K562 (cell line): ENCODE measurements at regions not wholly inside any gene's neighbourhood (a gene's known extent, or its start where the extent isn't known, plus 50 kb on each side); places are given as distances from the start of the nearest gene placed in this dataset.

Experiments used
- ATAC-seq: fragments of 200-7000 bp; cut with Tn5 transposase; 3 replicates; pipeline ENCODE4 v1.9.1; 2020; ENCODE audit warnings: moderate library complexity
- BruUV-seq: library from RNA; stranded (reverse); fragments of 400-500 nt; replicated peaks from 2 replicates; lab custom pipeline; 2021; lab: Mats Ljungman, UMichigan
- CTCF ChIA-PET: fragments of 300-600 bp; formaldehyde crosslinking; extraction: SDS; loops from one replicate; lab custom pipeline; 2021; ENCODE audit warnings: low intra/inter-chr PET ratio; lab: Yijun Ruan, JAX
- POLR2A ChIA-PET: fragments of 300-600, 350-650 bp; sonication (Branson Sonifier 250); formaldehyde crosslinking; extraction: SDS; loops from one replicate; lab custom pipeline; 2021; ENCODE audit warnings: antibody characterized with exemption, inconsistent platforms; lab: Yijun Ruan, JAX
- DNase-seq, 4 experiments: peaks; one replicate each; pipeline versions ENCODE4 v3.0.0 to v3.0.0-alpha.2; 2011 to 2018; ENCODE audit warnings: low spot score in 3 of 4, mixed read lengths in 3 of 4; ENCODE audit errors: extremely low read depth in 1 of 4
- FAIRE-seq: peaks from 2 replicates; lab custom pipeline; 2011; peaks lifted over from hg19 to GRCh38; lab: Jason Lieb, UNC
- H2AFZ ChIP-seq: 2 replicates; pipeline ENCODE4 v1.6.0; 2011; ENCODE audit warnings: low read depth, low read length, control low read depth, inconsistent platforms
- H3K27ac ChIP-seq: fragments of 200-600 bp; 3 replicates; pipeline ENCODE4 v1.8.0; 2011; ENCODE audit warnings: low read depth, mild to moderate bottlenecking, control low read depth, inconsistent platforms, low read length, moderate library complexity, mixed read lengths; ENCODE audit errors: extremely low read depth
- H3K27me3 ChIP-seq, 2 experiments: fragments of 300-600 bp in 1 of 2; 2 replicates in 1 of 2; 3 replicates in 1 of 2; pipeline versions ENCODE4 v1.6.0 to v1.8.0; 2011; ENCODE audit warnings: inconsistent platforms in 2 of 2, low read length in 2 of 2, mild to moderate bottlenecking in 1 of 2, mixed read lengths in 1 of 2, moderate library complexity in 1 of 2; ENCODE audit not compliant: control insufficient read depth in 2 of 2, insufficient read depth in 2 of 2
- H3K36me3 ChIP-seq: fragments of 300-600 bp; 3 replicates; pipeline ENCODE4 v1.8.0; 2011; ENCODE audit warnings: mild to moderate bottlenecking, low read length, inconsistent platforms; ENCODE audit not compliant: control insufficient read depth, insufficient read depth
- H3K4me1 ChIP-seq, 2 experiments: fragments of 200-600 bp in 1 of 2; replicated peaks in 1 of 2; 2 replicates in 1 of 2; 3 replicates in 1 of 2; pipeline versions ENCODE4 v1.5.1 to v1.8.0; 2011; ENCODE audit warnings: inconsistent platforms in 2 of 2, low read length in 2 of 2, mild to moderate bottlenecking in 1 of 2, mixed read lengths in 1 of 2, moderate library complexity in 1 of 2; ENCODE audit not compliant: control insufficient read depth in 2 of 2, insufficient read depth in 2 of 2
- H3K4me2 ChIP-seq: 2 replicates; pipeline ENCODE4 v1.6.1; 2011; ENCODE audit warnings: low read length, control low read depth, inconsistent platforms, mixed read lengths; ENCODE audit not compliant: insufficient read depth
- H3K4me3 ChIP-seq: fragments of 200-600 bp; sonication (generic), shearing (Covaris generic); 2 replicates; pipeline ENCODE4 v1.5.1; 2016; ENCODE audit warnings: control low read depth, inconsistent platforms
- H3K79me2 ChIP-seq: fragments of 200-600 bp; 3 replicates; pipeline ENCODE4 v1.8.0; 2011; ENCODE audit warnings: low read length, inconsistent platforms; ENCODE audit not compliant: control insufficient read depth, insufficient read depth
- H3K9ac ChIP-seq, 2 experiments: 2 replicates each; pipeline versions ENCODE4 v1.6.0 to v1.6.1; 2011; ENCODE audit warnings: low read depth in 2 of 2, low read length in 2 of 2, control low read depth in 1 of 2, inconsistent platforms in 1 of 2, mild to moderate bottlenecking in 1 of 2, mixed read lengths in 1 of 2; ENCODE audit not compliant: insufficient read depth in 1 of 2
- H3K9me1 ChIP-seq: one replicate; pipeline ENCODE4 v1.6.0; 2011; ENCODE audit warnings: inconsistent platforms, mild to moderate bottlenecking, low read length, moderate library complexity; ENCODE audit not compliant: control insufficient read depth, insufficient read depth
- H3K9me3 ChIP-seq: replicated peaks from 2 replicates; pipeline ENCODE4 v1.5.1; 2011; ENCODE audit warnings: low read depth, low read length, inconsistent platforms; ENCODE audit not compliant: control insufficient read depth, insufficient read depth
- H4K20me1 ChIP-seq: replicated peaks from 2 replicates; pipeline ENCODE4 v1.6.1; 2011; ENCODE audit warnings: low read length, inconsistent platforms, mixed read lengths; ENCODE audit not compliant: control insufficient read depth, insufficient read depth
- HLTF ChIP-seq: fragments of 450-650 bp; IDR thresholded peaks from 2 replicates; pipeline ENCODE4 v1.6.1; 2016
- KAT8 ChIP-seq: fragments of 450-650 bp; IDR thresholded peaks from 2 replicates; pipeline ENCODE4 v1.6.1; 2016; ENCODE audit warnings: low read depth, mild to moderate bottlenecking
- MAFF ChIP-seq: IDR thresholded peaks from 2 replicates; pipeline ENCODE4 v1.6.1; 2012; ENCODE audit warnings: low read length, improper control_type of control experiment
- MTF1 ChIP-seq: fragments of 250-450 bp; sonication (Bioruptor Pico); IDR thresholded peaks from 2 replicates; pipeline ENCODE4 v1.9.0; 2021; ENCODE audit warnings: moderate library complexity, mild to moderate bottlenecking, inconsistent platforms, borderline replicate concordance
- NCOA4 ChIP-seq: fragments of 450-650 bp; IDR thresholded peaks from 2 replicates; pipeline ENCODE4 v1.6.1; 2018; ENCODE audit warnings: mild to moderate bottlenecking; ENCODE audit not compliant: partially characterized antibody
- NFXL1 ChIP-seq: fragments of 450-650 bp; formaldehyde crosslinking; IDR thresholded peaks from 2 replicates; pipeline ENCODE4 v1.4.0; 2021; ENCODE audit warnings: mild to moderate bottlenecking
- RFX7 ChIP-seq: fragments of 250-450 bp; sonication (Bioruptor Pico); IDR thresholded peaks from 2 replicates; pipeline ENCODE4 v1.5.1; 2021; ENCODE audit warnings: mild to moderate bottlenecking
- SMARCB1 ChIP-seq: IDR thresholded peaks from 2 replicates; pipeline ENCODE4 v1.6.1; 2011; ENCODE audit warnings: improper control_type of control experiment, low read depth; ENCODE audit not compliant: insufficient read length
- SRF ChIP-seq, 2 experiments: fragments of 250-450, 450-650 bp in 1 of 2; sonication (Bioruptor Pico) in 1 of 2; sonication (generic) in 1 of 2; formaldehyde crosslinking; IDR thresholded peaks; 2 replicates each; pipeline versions ENCODE4 v1.5.0 to v1.5.1; 2020 to 2022; ENCODE audit warnings: mild to moderate bottlenecking in 1 of 2, missing genetic modification reagents in 1 of 2
- ZFPM2 ChIP-seq: fragments of 250-450 bp; sonication (Bioruptor Pico); IDR thresholded peaks from 2 replicates; pipeline ENCODE4 v1.5.1; 2022; ENCODE audit warnings: mild to moderate bottlenecking
- ZNF780A ChIP-seq: fragments of 250-450 bp; sonication (Bioruptor Pico); IDR thresholded peaks from 2 replicates; pipeline ENCODE4 v1.5.0; 2021; ENCODE audit warnings: mild to moderate bottlenecking
- WGBS: fragments of 100-300 bp; shearing (Covaris generic); methylation state at CpG from one replicate; pipeline ENCODE4 v1.1.6; 2016; ENCODE audit warnings: low coverage, mixed read lengths; ENCODE audit not compliant: insufficient coverage; ENCODE audit errors: missing lambda C conversion rate; 5-methylcytosine and 5-hydroxymethylcytosine counted together
- in situ Hi-C: fragments of 300-500 bp; cut with MboI; formaldehyde crosslinking; loops from 4 replicates; pipeline ENCODE4 v1.15.0; 2018; ENCODE audit warnings: inconsistent platforms, mixed read lengths
- intact Hi-C: fragments of 100-400 bp; cut with micrococcal nuclease; formaldehyde crosslinking; loops from 2 replicates; pipeline ENCODE4 v1.14.2; 2022
- TF ChIP-seq, protein P1 (sequence below): fragments of 250-450 bp; sonication (Bioruptor Pico); IDR thresholded peaks from 2 replicates; pipeline ENCODE4 v1.8.0; 2022; ENCODE audit warnings: inconsistent platforms, mild to moderate bottlenecking, moderate library complexity, borderline replicate concordance
- TF ChIP-seq, protein P2 (sequence below): fragments of 450-650 bp; conservative IDR thresholded peaks from 2 replicates; pipeline ENCODE4 v1.6.1; 2016; ENCODE audit warnings: missing genetic modification characterization, low read depth, mild to moderate bottlenecking, missing compliant biosample characterization, moderate library complexity
- TF ChIP-seq, protein P3 (sequence below): sonication (generic); formaldehyde crosslinking; IDR thresholded peaks from 2 replicates; pipeline ENCODE4 v1.8.0; 2022; ENCODE audit warnings: missing genetic modification reagents, mild to moderate bottlenecking, borderline replicate concordance

DNA sequence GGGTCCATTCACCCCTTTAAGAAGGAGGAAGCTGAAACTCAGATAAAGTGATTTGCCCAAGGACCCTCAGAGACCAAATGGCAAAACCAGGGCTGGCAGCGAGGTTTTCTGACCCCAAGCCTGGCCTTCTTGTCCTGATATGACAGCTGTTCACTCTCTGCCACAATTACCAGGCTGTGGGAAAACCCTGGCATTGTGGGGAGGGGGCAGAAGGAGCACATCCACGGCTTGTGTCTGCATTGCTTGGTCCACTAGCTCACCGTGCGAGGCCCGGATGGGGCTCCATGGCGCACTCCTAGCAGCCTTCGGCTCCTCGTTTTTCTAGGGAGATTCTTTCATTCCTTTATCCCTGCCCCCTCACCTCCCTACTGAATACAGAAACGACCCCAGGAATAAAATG lies 143.4 kb upstream of the SIX2 start:
- no peak overlapping the region for H3K27ac ChIP-seq
- no peaks in the 10 kb centered on the region for H3K79me2 ChIP-seq
- no peak overlapping the region for H3K4me3 ChIP-seq
- H3K4me2 ChIP-seq = no peak overlapping the region
- no peaks in the 10 kb centered on the region for H3K36me3 ChIP-seq
- WGBS = 2% methylated on average over 9 of the region's 9 CpGs
- POLR2A ChIA-PET = no interaction called here
- ATAC-seq = no peak
- no peak for FAIRE-seq
- CTCF ChIA-PET = no interaction called here
- no peaks in the 10 kb centered on the region for H3K9me3 ChIP-seq
- no peak for DNase-seq
- peaks cover 2 to 8% of the 10 kb centered on the region in 2 experiments; a peak in 3 of 5 replicates for H3K27me3 ChIP-seq
- H3K9ac ChIP-seq = no peak overlapping the region
- H4K20me1 ChIP-seq = no peaks in the 10 kb centered on the region
- in situ Hi-C loops (no loop called here), intact Hi-C loops (no loop called here)
- no TSS peak for BruUV-seq
- H3K9me1 ChIP-seq = no peaks in the 10 kb centered on the region
- no peak overlapping the region for H2AFZ ChIP-seq
- TF ChIP-seq ZNF780A (CRISPR knock-in tag) = no peak
- no peak for TF ChIP-seq NCOA4
- no peak for TF ChIP-seq HLTF
- TF ChIP-seq, protein P1, sequence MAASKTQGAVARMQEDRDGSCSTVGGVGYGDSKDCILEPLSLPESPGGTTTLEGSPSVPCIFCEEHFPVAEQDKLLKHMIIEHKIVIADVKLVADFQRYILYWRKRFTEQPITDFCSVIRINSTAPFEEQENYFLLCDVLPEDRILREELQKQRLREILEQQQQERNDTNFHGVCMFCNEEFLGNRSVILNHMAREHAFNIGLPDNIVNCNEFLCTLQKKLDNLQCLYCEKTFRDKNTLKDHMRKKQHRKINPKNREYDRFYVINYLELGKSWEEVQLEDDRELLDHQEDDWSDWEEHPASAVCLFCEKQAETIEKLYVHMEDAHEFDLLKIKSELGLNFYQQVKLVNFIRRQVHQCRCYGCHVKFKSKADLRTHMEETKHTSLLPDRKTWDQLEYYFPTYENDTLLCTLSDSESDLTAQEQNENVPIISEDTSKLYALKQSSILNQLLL (CRISPR knock-in tag) = no peak
- TF ChIP-seq, protein P2, sequence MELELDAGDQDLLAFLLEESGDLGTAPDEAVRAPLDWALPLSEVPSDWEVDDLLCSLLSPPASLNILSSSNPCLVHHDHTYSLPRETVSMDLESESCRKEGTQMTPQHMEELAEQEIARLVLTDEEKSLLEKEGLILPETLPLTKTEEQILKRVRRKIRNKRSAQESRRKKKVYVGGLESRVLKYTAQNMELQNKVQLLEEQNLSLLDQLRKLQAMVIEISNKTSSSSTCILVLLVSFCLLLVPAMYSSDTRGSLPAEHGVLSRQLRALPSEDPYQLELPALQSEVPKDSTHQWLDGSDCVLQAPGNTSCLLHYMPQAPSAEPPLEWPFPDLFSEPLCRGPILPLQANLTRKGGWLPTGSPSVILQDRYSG (tag) = no peak
- no peak for TF ChIP-seq MAFF
- no peak for TF ChIP-seq SMARCB1
- TF ChIP-seq ZFPM2 (CRISPR knock-in tag) = no peak
- TF ChIP-seq, protein P3, sequence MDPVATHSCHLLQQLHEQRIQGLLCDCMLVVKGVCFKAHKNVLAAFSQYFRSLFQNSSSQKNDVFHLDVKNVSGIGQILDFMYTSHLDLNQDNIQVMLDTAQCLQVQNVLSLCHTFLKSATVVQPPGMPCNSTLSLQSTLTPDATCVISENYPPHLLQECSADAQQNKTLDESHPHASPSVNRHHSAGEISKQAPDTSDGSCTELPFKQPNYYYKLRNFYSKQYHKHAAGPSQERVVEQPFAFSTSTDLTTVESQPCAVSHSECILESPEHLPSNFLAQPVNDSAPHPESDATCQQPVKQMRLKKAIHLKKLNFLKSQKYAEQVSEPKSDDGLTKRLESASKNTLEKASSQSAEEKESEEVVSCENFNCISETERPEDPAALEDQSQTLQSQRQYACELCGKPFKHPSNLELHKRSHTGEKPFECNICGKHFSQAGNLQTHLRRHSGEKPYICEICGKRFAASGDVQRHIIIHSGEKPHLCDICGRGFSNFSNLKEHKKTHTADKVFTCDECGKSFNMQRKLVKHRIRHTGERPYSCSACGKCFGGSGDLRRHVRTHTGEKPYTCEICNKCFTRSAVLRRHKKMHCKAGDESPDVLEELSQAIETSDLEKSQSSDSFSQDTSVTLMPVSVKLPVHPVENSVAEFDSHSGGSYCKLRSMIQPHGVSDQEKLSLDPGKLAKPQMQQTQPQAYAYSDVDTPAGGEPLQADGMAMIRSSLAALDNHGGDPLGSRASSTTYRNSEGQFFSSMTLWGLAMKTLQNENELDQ = no peak
- TF ChIP-seq RFX7 (CRISPR knock-in tag) = no peak
- TF ChIP-seq SRF (CRISPR knock-in tag; IDR thresholded peaks at IDR 0.05) = no peak
- TF ChIP-seq MTF1 = no peak
- TF ChIP-seq NFXL1 (CRISPR knock-in tag) = no peak
- TF ChIP-seq KAT8 = no peak
- H3K4me1 ChIP-seq = no peaks in the 10 kb centered on the region
